HEK293 (cell line): ENCODE measurements at regions not wholly inside any gene's neighbourhood (a gene's known extent, or its start where the extent isn't known, plus 50 kb on each side); places are given as distances from the start of the nearest gene placed in this dataset.

Experiments
- CTCF ChIP-seq: fragments of 450-650 bp; formaldehyde crosslinking; IDR thresholded peaks from 2 replicates; pipeline ENCODE4 v1.5.1; 2016; ENCODE audit warnings: missing biosample characterization, missing genetic modification characterization
- FEZF1 ChIP-seq: fragments of 450-650 bp; formaldehyde crosslinking; IDR thresholded peaks from 2 replicates; pipeline ENCODE4 v1.5.1; 2016; ENCODE audit warnings: missing biosample characterization, missing genetic modification characterization
- HIC1 ChIP-seq: fragments of 450-650 bp; formaldehyde crosslinking; IDR thresholded peaks from 2 replicates; pipeline ENCODE4 v1.5.1; 2016; ENCODE audit warnings: missing biosample characterization, missing genetic modification characterization
- KLF10 ChIP-seq: fragments of 450-650 bp; IDR thresholded peaks from 2 replicates; pipeline ENCODE4 v1.5.1; 2018; ENCODE audit warnings: missing biosample characterization, mild to moderate bottlenecking, missing genetic modification characterization
- KLF16 ChIP-seq: fragments of 450-650 bp; formaldehyde crosslinking; IDR thresholded peaks from 2 replicates; pipeline ENCODE4 v1.5.1; 2017; ENCODE audit warnings: missing biosample characterization, missing genetic modification characterization
- REST ChIP-seq: fragments of 450-650 bp; formaldehyde crosslinking; IDR thresholded peaks from 2 replicates; pipeline ENCODE4 v1.5.1; 2016; ENCODE audit warnings: missing biosample characterization, missing genetic modification characterization
- ZBTB10 ChIP-seq: fragments of 450-650 bp; formaldehyde crosslinking; IDR thresholded peaks from 2 replicates; pipeline ENCODE4 v1.5.1; 2016; ENCODE audit warnings: missing biosample characterization, missing genetic modification characterization
- ZBTB20 ChIP-seq: fragments of 450-650 bp; formaldehyde crosslinking; IDR thresholded peaks from 2 replicates; pipeline ENCODE4 v1.5.1; 2016; ENCODE audit warnings: missing biosample characterization, missing genetic modification characterization
- ZBTB26 ChIP-seq: fragments of 450-650 bp; formaldehyde crosslinking; optimal IDR thresholded peaks from 2 replicates; pipeline ENCODE3; 2016; ENCODE audit warnings: missing biosample characterization, mild to moderate bottlenecking, missing genetic modification characterization
- ZNF138 ChIP-seq: fragments of 450-650 bp; formaldehyde crosslinking; IDR thresholded peaks from 2 replicates; pipeline ENCODE4 v1.5.1; 2016; ENCODE audit warnings: missing biosample characterization, missing genetic modification characterization, borderline replicate concordance
- ZNF394 ChIP-seq: fragments of 450-650 bp; formaldehyde crosslinking; IDR thresholded peaks from 2 replicates; pipeline ENCODE4 v1.5.1; 2016; ENCODE audit warnings: missing biosample characterization, missing genetic modification characterization, mild to moderate bottlenecking, moderate library complexity, borderline replicate concordance
- ZNF785 ChIP-seq: fragments of 450-650 bp; formaldehyde crosslinking; IDR thresholded peaks from 2 replicates; pipeline ENCODE4 v1.5.1; 2016; ENCODE audit warnings: missing biosample characterization, missing genetic modification characterization

GRCh38 chr18:78105611-78106010 is 856.0 kb downstream of the GALR1 start:
- no peak for TF ChIP-seq ZBTB10 (tag by site-specific recombination)
- TF ChIP-seq CTCF (tag by site-specific recombination) = no peak
- no peak for TF ChIP-seq ZNF138
- no peak for TF ChIP-seq ZBTB20 (tag by site-specific recombination)
- no peak for TF ChIP-seq ZBTB26 (tag by site-specific recombination)
- no peak for TF ChIP-seq FEZF1 (tag by site-specific recombination)
- TF ChIP-seq KLF16 = no peak
- TF ChIP-seq ZNF394 (tag by site-specific recombination) = no peak
- no peak for TF ChIP-seq HIC1 (tag by site-specific recombination)
- TF ChIP-seq KLF10 (tag by site-specific recombination) = no peak
- TF ChIP-seq ZNF785 (tag by site-specific recombination) = no peak
- TF ChIP-seq REST = no peak
